Activated CD4-positive, alpha-beta memory T cell treated with anti-CD3 and anti-CD28 coated beads, Interleukin-2, amount 10 ng/mL, durations not matched to agents 7 days and 5 days (primary cell): ENCODE measurements at regions not wholly inside any gene's neighbourhood (a gene's known extent, or its start where the extent isn't known, plus 50 kb on each side); places are given as distances from the start of the nearest gene placed in this dataset.
"Not testable (repeated sequence)": the region's sequence is repeated elsewhere in the genome, so short reads cannot be mapped to it uniquely, and the experiment has no call there.

Experiments
- CTCF ChIA-PET: fragments of 350-600 bp; sonication (Branson Sonifier 250); formaldehyde crosslinking; loops from one replicate; lab custom pipeline; 2021; ENCODE audit warnings: antibody characterized with exemption, inconsistent platforms; lab: Charles Lee
- POLR2A ChIA-PET: fragments of 350-600 bp; sonication (Branson Sonifier 250); formaldehyde crosslinking; loops from one replicate; lab custom pipeline; 2021; ENCODE audit warnings: antibody characterized with exemption; lab: Charles Lee
- DNase-seq: peaks from one replicate; pipeline ENCODE4 v3.0.0-alpha.2; 2020
- H3K27ac Mint-ChIP-seq: one replicate; pipeline ENCODE4 v1.8.0; 2021; ENCODE audit warnings: mild to moderate bottlenecking, mixed read lengths
- H3K27me3 Mint-ChIP-seq: one replicate; pipeline ENCODE4 v1.8.0; 2021; ENCODE audit warnings: mixed read lengths
- H3K36me3 Mint-ChIP-seq: one replicate; pipeline ENCODE4 v1.8.0; 2021; ENCODE audit warnings: low read depth, mixed read lengths
- H3K4me1 Mint-ChIP-seq: one replicate; pipeline ENCODE4 v1.8.0; 2021; ENCODE audit warnings: mixed read lengths
- H3K4me3 Mint-ChIP-seq: one replicate; pipeline ENCODE4 v1.8.0; 2021; ENCODE audit warnings: mild to moderate bottlenecking, mixed read lengths
- H3K9me3 Mint-ChIP-seq: one replicate; pipeline ENCODE4 v1.8.0; 2021; ENCODE audit warnings: mixed read lengths

GRCh38 chr3:166446986-166447385 lies 609.8 kb upstream of the BCHE start:
- Mint-ChIP-seq H3K36me3 (no peaks in the 10 kb centered on the region), H3K9me3 (peaks cover 6% of the 10 kb centered on the region), H3K27me3 (no peaks in the 10 kb centered on the region), H3K4me3 (no peak overlapping the region), H3K27ac (no peak overlapping the region), H3K4me1 (no peaks in the 10 kb centered on the region)
- no peak for DNase-seq
- CTCF ChIA-PET, result no interaction called here
- POLR2A ChIA-PET, result no interaction called here

- H3K4me1 Mint-ChIP-seq, result no peaks in the 10 kb centered on the region
- ChIA-PET CTCF (no interaction called here), POLR2A (no interaction called here)
- H3K4me3 Mint-ChIP-seq, result no peak overlapping the region
- H3K9me3 Mint-ChIP-seq, result peaks cover 4% of the 10 kb centered on the region
- H3K36me3 Mint-ChIP-seq, result no peaks in the 10 kb centered on the region
- H3K27me3 Mint-ChIP-seq, result no peaks in the 10 kb centered on the region
- DNase-seq, result no peak
- no peak overlapping the region for H3K27ac Mint-ChIP-seq
Measured at GRCh38 chr3:166446291-166446690, 609.1 kb upstream of the BCHE start.

- POLR2A ChIA-PET, result no interaction called here
- H3K4me3 Mint-ChIP-seq, result no peak overlapping the region
- no peaks in the 10 kb centered on the region for H3K4me1 Mint-ChIP-seq
- no peaks in the 10 kb centered on the region for H3K36me3 Mint-ChIP-seq
- DNase-seq, result no peak
- CTCF ChIA-PET, result no interaction called here
- H3K9me3 Mint-ChIP-seq, result peaks cover 4% of the 10 kb centered on the region
- no peaks in the 10 kb centered on the region for H3K27me3 Mint-ChIP-seq
- H3K27ac Mint-ChIP-seq, result no peak overlapping the region
Measured at GRCh38 chr3:166445865-166446264, 608.6 kb upstream of the BCHE start.

DNA sequence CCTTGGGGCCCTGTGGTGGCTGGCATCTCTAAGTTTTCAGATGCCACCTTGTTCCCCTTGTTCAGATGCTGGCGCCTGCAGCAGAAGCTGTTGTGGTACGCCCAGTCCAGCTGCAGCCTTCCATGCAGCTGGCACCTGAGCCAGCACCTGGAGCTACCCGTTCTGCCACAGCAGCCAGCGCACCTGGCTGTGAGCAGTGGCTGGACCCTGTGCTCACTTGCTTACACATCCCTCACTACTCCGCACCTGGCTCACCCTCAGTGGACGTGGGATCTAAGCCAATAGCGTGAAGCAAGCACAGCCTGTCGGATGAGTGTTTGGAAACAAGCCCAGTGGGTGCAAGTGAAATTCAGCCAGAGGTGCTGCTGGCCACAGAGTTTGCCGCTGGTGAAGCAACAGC lies 607.5 kb upstream of the BCHE start:
- Mint-ChIP-seq H3K36me3 (no peaks in the 10 kb centered on the region), H3K9me3 (peaks cover 4% of the 10 kb centered on the region), H3K4me3 (no peak overlapping the region), H3K27ac (no peak overlapping the region), H3K27me3 (no peaks in the 10 kb centered on the region), H3K4me1 (no peaks in the 10 kb centered on the region)
- ChIA-PET POLR2A (no interaction called here), CTCF (no interaction called here)
- DNase-seq, result no peak

DNA sequence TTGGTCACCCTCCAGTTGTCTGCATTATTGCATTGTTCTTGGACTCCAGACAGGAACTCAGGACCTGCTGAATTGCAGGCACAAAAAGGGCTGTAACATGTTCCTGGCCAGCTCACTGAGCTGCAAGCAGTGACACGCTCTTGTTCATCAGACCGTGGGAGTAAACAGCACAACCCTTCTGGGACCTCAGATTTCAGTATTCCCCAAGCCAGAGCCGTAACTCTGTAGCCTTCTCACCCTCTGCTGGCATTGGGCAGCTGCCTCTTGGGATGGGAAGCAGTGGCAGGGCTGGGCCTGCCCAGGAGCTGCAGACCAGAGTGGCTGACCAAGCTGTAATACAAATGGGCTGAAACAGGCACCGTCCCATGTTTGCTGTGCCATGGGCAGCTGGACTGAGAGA lies 607.1 kb upstream of the BCHE start:
- H3K4me3 Mint-ChIP-seq, result no peak overlapping the region

DNA sequence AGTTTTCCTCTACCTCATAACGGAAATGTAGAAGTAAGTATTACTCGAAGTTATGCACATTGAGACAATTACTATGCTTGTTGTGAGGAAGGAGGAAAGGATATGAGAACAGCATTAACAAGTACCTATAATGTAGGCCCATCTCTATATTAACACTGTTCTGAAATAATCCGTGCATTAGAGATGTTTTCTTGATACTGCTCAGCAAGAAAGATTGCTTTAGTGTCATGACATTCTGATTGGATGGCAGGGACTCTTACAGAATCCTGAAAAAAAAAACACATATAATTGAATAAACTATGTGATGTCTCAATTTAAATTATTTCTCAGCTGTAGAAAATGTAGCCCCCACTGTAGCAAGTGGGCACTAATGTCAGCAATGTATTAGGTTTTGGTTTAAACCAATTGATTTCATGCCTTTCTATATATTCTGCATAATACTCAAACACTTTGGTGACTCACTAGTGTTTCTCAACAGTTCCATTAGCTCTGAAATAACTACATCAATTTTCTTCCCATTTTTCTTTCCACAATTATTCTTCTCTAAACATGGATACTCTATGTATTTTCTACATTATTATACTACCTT lies 598.3 kb upstream of the BCHE start:
- ChIA-PET CTCF (no interaction called here), POLR2A (no interaction called here)
- Mint-ChIP-seq H3K27me3 (no peaks in the 10 kb centered on the region), H3K27ac (no peak overlapping the region), H3K9me3 (no peaks in the 10 kb centered on the region), H3K4me3 (no peak overlapping the region), H3K36me3 (no peaks in the 10 kb centered on the region), H3K4me1 (no peaks in the 10 kb centered on the region)
- DNase-seq, result no peak

More for the DNA sequence above, 607.1 kb upstream of the BCHE start:
- H3K4me1 Mint-ChIP-seq, result no peaks in the 10 kb centered on the region
- H3K36me3 Mint-ChIP-seq, result no peaks in the 10 kb centered on the region
- no peaks in the 10 kb centered on the region for H3K27me3 Mint-ChIP-seq
- H3K27ac Mint-ChIP-seq, result no peak overlapping the region
- peaks cover 4% of the 10 kb centered on the region for H3K9me3 Mint-ChIP-seq
- POLR2A ChIA-PET, result no interaction called here
- DNase-seq, result no peak
- CTCF ChIA-PET, result no interaction called here

DNA sequence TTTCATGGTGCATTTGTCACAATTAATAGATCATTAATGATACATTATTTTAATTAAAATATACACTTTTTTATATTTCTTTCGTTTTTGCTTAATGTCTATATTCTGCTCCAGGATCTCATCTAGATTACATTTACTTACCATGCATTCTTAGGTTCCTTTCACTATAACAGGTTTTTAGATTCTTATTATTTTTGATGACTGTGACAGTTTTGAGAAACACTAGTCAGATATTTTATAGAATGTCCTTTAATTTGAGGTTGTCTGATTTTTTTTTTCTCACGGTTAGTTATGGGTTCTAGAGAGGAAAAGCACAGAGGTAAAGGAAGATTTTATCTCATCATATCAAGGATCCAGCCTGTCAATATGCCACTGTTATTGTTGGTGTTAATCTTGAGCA lies 595.8 kb upstream of the BCHE start:
- ChIA-PET CTCF (no interaction called here), POLR2A (no interaction called here)
- Mint-ChIP-seq H3K9me3 (no peaks in the 10 kb centered on the region), H3K27me3 (no peaks in the 10 kb centered on the region), H3K36me3 (no peaks in the 10 kb centered on the region), H3K27ac (no peak overlapping the region), H3K4me3 (no peak overlapping the region), H3K4me1 (no peaks in the 10 kb centered on the region)
- DNase-seq, result no peak

DNA sequence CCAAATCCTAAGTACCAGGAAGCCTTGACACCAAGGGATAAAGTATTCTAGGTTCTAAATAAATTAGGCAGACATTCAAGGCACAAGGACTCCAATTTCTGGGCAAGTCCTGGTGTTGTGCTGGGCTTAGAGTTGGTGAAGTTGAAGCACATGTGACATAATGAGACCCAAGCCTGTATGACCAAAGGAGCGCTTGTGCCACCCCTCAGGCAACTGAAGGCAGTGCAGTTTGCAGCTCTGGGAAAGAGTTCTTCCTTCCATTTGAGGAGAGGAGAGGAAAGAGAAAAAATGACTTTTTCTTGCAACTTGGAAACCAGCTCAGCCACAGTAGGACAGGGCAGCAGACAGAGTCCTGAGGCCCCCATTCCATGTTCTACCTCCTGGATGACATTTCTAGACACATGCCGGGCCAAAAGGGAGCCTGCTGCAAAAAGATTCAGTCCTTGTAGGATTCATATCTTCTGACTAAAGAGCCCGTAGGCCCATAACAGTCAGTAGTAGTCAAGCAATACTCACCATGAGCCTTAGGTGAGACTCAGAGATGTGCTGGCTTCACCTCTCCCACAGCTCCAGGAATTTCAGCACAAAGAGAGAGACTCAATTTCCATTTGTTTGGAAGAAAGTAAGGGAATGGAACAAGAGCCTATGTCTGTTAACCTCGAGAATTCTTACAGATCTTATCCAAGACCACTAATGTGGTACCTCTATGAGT lies 588.8 kb upstream of the BCHE start:
- DNase-seq, result no peak
- no peaks in the 10 kb centered on the region for H3K27me3 Mint-ChIP-seq
- no peaks in the 10 kb centered on the region for H3K4me1 Mint-ChIP-seq
- H3K4me3 Mint-ChIP-seq, result no peak overlapping the region
- H3K36me3 Mint-ChIP-seq, result no peaks in the 10 kb centered on the region
- ChIA-PET CTCF (no interaction called here), POLR2A (no interaction called here)
- no peak overlapping the region for H3K27ac Mint-ChIP-seq
- H3K9me3 Mint-ChIP-seq, result peaks cover 14% of the 10 kb centered on the region

GRCh38 chr3:166425021-166425420 lies 587.8 kb upstream of the BCHE start:
- Mint-ChIP-seq H3K4me1 (no peaks in the 10 kb centered on the region), H3K36me3 (no peaks in the 10 kb centered on the region), H3K4me3 (no peak overlapping the region), H3K27ac (no peak overlapping the region), H3K27me3 (no peaks in the 10 kb centered on the region), H3K9me3 (peaks cover 16% of the 10 kb centered on the region)
- ChIA-PET CTCF (no interaction called here), POLR2A (no interaction called here)
- DNase-seq, result no peak

- H3K27me3 Mint-ChIP-seq, H3K36me3 Mint-ChIP-seq, H3K27ac Mint-ChIP-seq, POLR2A ChIA-PET, CTCF ChIA-PET, H3K4me3 Mint-ChIP-seq, H3K4me1 Mint-ChIP-seq, DNase-seq: not testable (repeated sequence)
- H3K9me3 Mint-ChIP-seq, result peaks cover 16% of the 10 kb centered on the region
Measured at GRCh38 chr3:166423824-166424513, 586.7 kb upstream of the BCHE start.

DNA sequence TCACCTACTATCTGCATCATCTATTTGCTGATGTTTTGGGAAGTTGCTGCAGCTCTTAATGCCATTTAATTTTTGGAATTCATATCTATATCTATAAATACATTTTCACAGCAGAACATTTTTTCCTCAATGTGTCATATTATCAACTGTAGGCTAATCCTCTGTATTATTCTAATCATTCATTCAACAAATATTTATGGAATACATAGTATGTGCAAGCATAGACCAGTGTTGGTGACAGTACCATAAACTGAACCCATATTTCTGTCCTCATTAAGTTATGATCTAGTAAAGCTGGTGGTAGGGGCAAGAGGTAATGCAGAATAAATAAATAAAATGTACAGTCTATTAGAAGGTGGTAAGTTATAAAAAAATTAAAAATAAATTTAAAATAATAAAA lies 585.3 kb upstream of the BCHE start:
- POLR2A ChIA-PET, result no interaction called here
- no peak overlapping the region for H3K27ac Mint-ChIP-seq
- no peak overlapping the region for H3K4me3 Mint-ChIP-seq
- H3K27me3 Mint-ChIP-seq, result no peaks in the 10 kb centered on the region
- CTCF ChIA-PET, result no interaction called here
- H3K4me1 Mint-ChIP-seq, result no peaks in the 10 kb centered on the region
- H3K36me3 Mint-ChIP-seq, result no peaks in the 10 kb centered on the region
- peaks cover 16% of the 10 kb centered on the region for H3K9me3 Mint-ChIP-seq
- DNase-seq, result no peak

- Mint-ChIP-seq H3K4me3 (no peak overlapping the region), H3K27me3 (no peaks in the 10 kb centered on the region), H3K36me3 (no peaks in the 10 kb centered on the region), H3K27ac (no peak overlapping the region), H3K9me3 (peaks cover 8% of the 10 kb centered on the region), H3K4me1 (no peaks in the 10 kb centered on the region)
- no peak for DNase-seq
- ChIA-PET CTCF (no interaction called here), POLR2A (no interaction called here)
Measured at GRCh38 chr3:166420071-166420470, 582.8 kb upstream of the BCHE start.

GRCh38 chr3:166405896-166406295 lies 568.7 kb upstream of the BCHE start:
- ChIA-PET POLR2A (no interaction called here), CTCF (no interaction called here)
- Mint-ChIP-seq H3K27ac (no peak overlapping the region), H3K4me1 (no peaks in the 10 kb centered on the region), H3K9me3 (peaks cover 6% of the 10 kb centered on the region), H3K4me3 (no peak overlapping the region), H3K27me3 (no peaks in the 10 kb centered on the region), H3K36me3 (no peaks in the 10 kb centered on the region)
- no peak for DNase-seq

DNA sequence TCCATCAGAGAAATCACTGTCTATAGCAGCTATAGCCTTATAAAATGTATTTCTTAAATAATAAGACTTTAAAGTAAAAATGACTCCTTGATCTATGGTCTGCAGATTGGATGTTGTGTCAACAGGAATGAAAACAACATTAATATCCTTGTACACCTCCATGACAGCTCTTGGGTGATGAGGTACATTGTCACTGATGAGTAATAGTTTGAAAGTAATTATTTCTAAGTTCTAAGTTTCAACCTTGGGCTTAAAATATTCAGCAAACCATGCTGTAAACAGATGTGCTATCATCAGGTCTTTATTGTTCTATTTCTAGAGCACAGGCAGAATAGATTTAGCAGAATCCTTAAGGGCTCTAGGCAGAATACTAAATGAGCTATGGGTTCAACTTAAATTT lies 568.2 kb upstream of the BCHE start:
- no peak overlapping the region for H3K4me3 Mint-ChIP-seq
- H3K27ac Mint-ChIP-seq, result no peak overlapping the region
- no peak for DNase-seq
- ChIA-PET POLR2A (no interaction called here), CTCF (no interaction called here)
- H3K9me3 Mint-ChIP-seq, result peaks cover 6% of the 10 kb centered on the region
- no peaks in the 10 kb centered on the region for H3K4me1 Mint-ChIP-seq
- H3K36me3 Mint-ChIP-seq, result no peaks in the 10 kb centered on the region
- H3K27me3 Mint-ChIP-seq, result no peaks in the 10 kb centered on the region
